Prostate gland (tissue), 2 donors: ENCODE measurements at regions not wholly inside any gene's neighbourhood (a gene's known extent, or its start where the extent isn't known, plus 50 kb on each side); places are given as distances from the start of the nearest gene placed in this dataset.

Experiments
- POLR2A ChIP-seq: fragments of 450-650 bp; IDR thresholded peaks from one replicate; pipeline ENCODE4 v1.6.1; 2016; ENCODE audit warnings: antibody characterized with exemption, mild to moderate bottlenecking
- POLR2AphosphoS5 ChIP-seq: sonication (generic); formaldehyde crosslinking; IDR thresholded peaks from one replicate; pipeline ENCODE4 v1.6.1; 2017; ENCODE audit warnings: antibody characterized with exemption
- TF ChIP-seq, protein P1 (sequence below), 4 experiments: fragments of 200-600 bp in 2 of 4; fragments of 450-650 bp in 2 of 4; sonication (generic) in 2 of 4; IDR thresholded peaks; 1 replicate in 3 of 4; 2 replicates in 1 of 4; pipeline ENCODE4 v1.5.1; 2016 to 2019; ENCODE audit warnings: antibody characterized with exemption in 4 of 4, mild to moderate bottlenecking in 2 of 4, moderate library complexity in 2 of 4

- TF ChIP-seq POLR2A (no peak), POLR2AphosphoS5 (no peak)
- TF ChIP-seq, protein P1, sequence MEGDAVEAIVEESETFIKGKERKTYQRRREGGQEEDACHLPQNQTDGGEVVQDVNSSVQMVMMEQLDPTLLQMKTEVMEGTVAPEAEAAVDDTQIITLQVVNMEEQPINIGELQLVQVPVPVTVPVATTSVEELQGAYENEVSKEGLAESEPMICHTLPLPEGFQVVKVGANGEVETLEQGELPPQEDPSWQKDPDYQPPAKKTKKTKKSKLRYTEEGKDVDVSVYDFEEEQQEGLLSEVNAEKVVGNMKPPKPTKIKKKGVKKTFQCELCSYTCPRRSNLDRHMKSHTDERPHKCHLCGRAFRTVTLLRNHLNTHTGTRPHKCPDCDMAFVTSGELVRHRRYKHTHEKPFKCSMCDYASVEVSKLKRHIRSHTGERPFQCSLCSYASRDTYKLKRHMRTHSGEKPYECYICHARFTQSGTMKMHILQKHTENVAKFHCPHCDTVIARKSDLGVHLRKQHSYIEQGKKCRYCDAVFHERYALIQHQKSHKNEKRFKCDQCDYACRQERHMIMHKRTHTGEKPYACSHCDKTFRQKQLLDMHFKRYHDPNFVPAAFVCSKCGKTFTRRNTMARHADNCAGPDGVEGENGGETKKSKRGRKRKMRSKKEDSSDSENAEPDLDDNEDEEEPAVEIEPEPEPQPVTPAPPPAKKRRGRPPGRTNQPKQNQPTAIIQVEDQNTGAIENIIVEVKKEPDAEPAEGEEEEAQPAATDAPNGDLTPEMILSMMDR (IDR thresholded peaks at IDR 0.05), result no peak
These were observed 124.8 kb downstream of the MRM1 start for GRCh38 chr17:36726199-36726598.
